GM12891 (cell line): ENCODE measurements at regions not wholly inside any gene's neighbourhood (a gene's known extent, or its start where the extent isn't known, plus 50 kb on each side); places are given as distances from the start of the nearest gene placed in this dataset.

Source experiments
- POLR2A ChIP-seq: IDR thresholded peaks from 2 replicates; pipeline ENCODE4 v1.6.1; 2011; ENCODE audit warnings: low read depth, low read length, control low read depth
- TAF1 ChIP-seq: IDR thresholded peaks from 2 replicates; pipeline ENCODE4 v1.6.1; 2011; ENCODE audit warnings: low read depth, low read length, control low read depth

- no peak for TF ChIP-seq POLR2A
- no peak for TF ChIP-seq TAF1
Measured at GRCh38 chr5:144671066-144671465, 500.4 kb downstream of the KCTD16 start.
